Keratinocyte (primary cell): ENCODE measurements at regions not wholly inside any gene's neighbourhood (a gene's known extent, or its start where the extent isn't known, plus 50 kb on each side); places are given as distances from the start of the nearest gene placed in this dataset.

Experiments
- DNase-seq: peaks from one replicate; pipeline ENCODE4 v3.0.0-alpha.2; 2011; ENCODE audit warnings: low read depth, missing footprints, low spot score
- FAIRE-seq: peaks from 2 replicates; lab custom pipeline; 2011; peaks lifted over from hg19 to GRCh38; lab: Jason Lieb, UNC
- H2AFZ ChIP-seq: 2 replicates; pipeline ENCODE4 v1.6.0; 2012; ENCODE audit warnings: low read length, control low read depth, inconsistent platforms; ENCODE audit not compliant: control insufficient read depth
- H3K27ac ChIP-seq: 2 replicates; pipeline ENCODE4 v1.5.1; 2011; ENCODE audit warnings: low read length; ENCODE audit not compliant: control insufficient read depth, insufficient read depth
- H3K27me3 ChIP-seq: 3 replicates; pipeline ENCODE4 v1.6.0; 2011; ENCODE audit warnings: low read length; ENCODE audit not compliant: control insufficient read depth, insufficient read depth; ENCODE audit errors: extremely low read depth
- H3K36me3 ChIP-seq, 2 experiments: 2 replicates in 1 of 2; 3 replicates in 1 of 2; pipeline ENCODE4 v1.5.1; 2011; ENCODE audit warnings: low read length in 2 of 2, mild to moderate bottlenecking in 1 of 2; ENCODE audit not compliant: control insufficient read depth in 2 of 2, insufficient read depth in 2 of 2; ENCODE audit errors: extremely low read depth in 1 of 2
- H3K4me1 ChIP-seq: 3 replicates; pipeline ENCODE4 v1.5.1; 2011; ENCODE audit warnings: low read length; ENCODE audit not compliant: control insufficient read depth, insufficient read depth; ENCODE audit errors: extremely low read depth
- H3K4me2 ChIP-seq: 3 replicates; pipeline ENCODE4 v1.6.0; 2011; ENCODE audit warnings: low read depth, low read length; ENCODE audit not compliant: control insufficient read depth, insufficient read depth; ENCODE audit errors: extremely low read depth
- H3K4me3 ChIP-seq, 3 experiments: fragments of 200-600 bp in 1 of 3; sonication (generic) in 1 of 3; 2 replicates in 2 of 3; 3 replicates in 1 of 3; pipeline ENCODE4 v1.5.1; 2011 to 2016; ENCODE audit warnings: low read length in 3 of 3, mild to moderate bottlenecking in 3 of 3, control low read depth in 2 of 3, inconsistent platforms in 1 of 3, low read depth in 1 of 3, mixed read lengths in 1 of 3, mixed run types in 1 of 3, moderate library complexity in 1 of 3; ENCODE audit not compliant: control insufficient read depth in 2 of 3, insufficient read depth in 2 of 3; ENCODE audit errors: extremely low read depth in 1 of 3
- H3K79me2 ChIP-seq: 2 replicates; pipeline ENCODE4 v1.6.0; 2012; ENCODE audit warnings: low read length; ENCODE audit not compliant: control insufficient read depth, insufficient read depth
- H3K9ac ChIP-seq: 3 replicates; pipeline ENCODE4 v1.6.0; 2011; ENCODE audit warnings: low read length; ENCODE audit not compliant: control insufficient read depth, insufficient read depth; ENCODE audit errors: extremely low read depth
- H3K9me1 ChIP-seq: 3 replicates; pipeline ENCODE4 v1.6.0; 2011; ENCODE audit warnings: low read length; ENCODE audit not compliant: control insufficient read depth, insufficient read depth; ENCODE audit errors: extremely low read depth
- H3K9me3 ChIP-seq: 2 replicates; pipeline ENCODE4 v1.5.1; 2012; ENCODE audit warnings: low read depth, low read length; ENCODE audit not compliant: control insufficient read depth
- H4K20me1 ChIP-seq: 3 replicates; pipeline ENCODE4 v1.6.0; 2011; ENCODE audit warnings: low read length; ENCODE audit not compliant: control insufficient read depth, insufficient read depth; ENCODE audit errors: extremely low read depth
- CTCF ChIP-seq, 3 experiments: IDR thresholded peaks in 1 of 3; conservative IDR thresholded peaks in 1 of 3; optimal IDR thresholded peaks in 1 of 3; 2 replicates in 2 of 3; 3 replicates in 1 of 3; pipeline versions ENCODE3 to v1.5.1; 2011; ENCODE audit warnings: low read length in 3 of 3, mild to moderate bottlenecking in 3 of 3, moderate library complexity in 2 of 3, control low read depth in 1 of 3, inconsistent platforms in 1 of 3; ENCODE audit not compliant: insufficient read depth in 2 of 3; ENCODE audit errors: extremely low read depth in 1 of 3
- EZH2 ChIP-seq: IDR thresholded peaks from one replicate; pipeline ENCODE4 v1.6.1; 2012; ENCODE audit warnings: inconsistent platforms, mild to moderate bottlenecking, low read length, moderate library complexity
- dilution Hi-C: fragments of 300-500 bp; cut with MboI; formaldehyde crosslinking; loops from one replicate; pipeline ENCODE4 v1.7.0; 2020; ENCODE audit warnings: low sequenced_read_pairs; ENCODE audit not compliant: extremely low pct_ligation_motif_present

- H3K4me2 ChIP-seq: no peak overlapping the region
These were observed 316.8 kb upstream of the SNX7 start for GRCh38 chr1:98344731-98345130.

GRCh38 chr1:98342566-98342965 is 319.0 kb upstream of the SNX7 start:
- no peak overlapping the region for H3K4me2 ChIP-seq
- TF ChIP-seq EZH2 (no peak), CTCF (optimal IDR thresholded peaks at IDR 0.05 in 1 of 3, IDR thresholded peaks at IDR 0.05 in 1 of 3, conservative IDR thresholded peaks at IDR 0.05 in 1 of 3; ENCODE audit: extremely low read depth in 1 of 3, insufficient read depth in 2 of 3, low read length in 3 of 3) (no peak)
- no peak for DNase-seq
- H3K27me3 ChIP-seq: no peaks in the 10 kb centered on the region
- no peaks in the 10 kb centered on the region for H3K9me3 ChIP-seq
- no peaks in the 10 kb centered on the region for H4K20me1 ChIP-seq
- peak; percentile 79 for FAIRE-seq
- H3K79me2 ChIP-seq: no peaks in the 10 kb centered on the region
- no peaks in the 10 kb centered on the region for H3K36me3 ChIP-seq
- H3K27ac ChIP-seq: no peak overlapping the region
- H3K9me1 ChIP-seq: no peaks in the 10 kb centered on the region
- no peak overlapping the region for H2AFZ ChIP-seq
- no peak overlapping the region for H3K9ac ChIP-seq
- no peaks in the 10 kb centered on the region for H3K4me1 ChIP-seq
- no peak overlapping the region for H3K4me3 ChIP-seq
- dilution Hi-C loops: no loop called here

More at GRCh38 chr1:98344731-98345130, 316.8 kb upstream of the SNX7 start:
- FAIRE-seq: no peak
- dilution Hi-C loops: no loop called here
- Histone ChIP-seq H3K27ac (no peak overlapping the region), H3K79me2 (no peaks in the 10 kb centered on the region), H3K27me3 (no peaks in the 10 kb centered on the region), H3K4me1 (no peaks in the 10 kb centered on the region), H3K4me3 (no peak overlapping the region), H3K36me3 (no peaks in the 10 kb centered on the region), H3K9me1 (no peaks in the 10 kb centered on the region), H2AFZ (no peak overlapping the region), H4K20me1 (no peaks in the 10 kb centered on the region), H3K9ac (no peak overlapping the region), H3K9me3 (no peaks in the 10 kb centered on the region)
- no peak for TF ChIP-seq EZH2
- no peak for TF ChIP-seq CTCF (optimal IDR thresholded peaks at IDR 0.05 in 1 of 3, IDR thresholded peaks at IDR 0.05 in 1 of 3, conservative IDR thresholded peaks at IDR 0.05 in 1 of 3; ENCODE audit: extremely low read depth in 1 of 3, insufficient read depth in 2 of 3, low read length in 3 of 3)
- no peak for DNase-seq
